ENCODE measurements at regions not wholly inside any gene's neighbourhood (a gene's known extent, or its start where the extent isn't known, plus 50 kb on each side); places are given as distances from the start of the nearest gene placed in this dataset.

GRCh38 chr5:159536646-159537045, 206.4 kb upstream of the IL12B start:
- no peak for DNase-seq (ENCODE audit: low read depth)

- DNase-seq (ENCODE audit: low read depth): no peak
Measured at GRCh38 chr5:159539678-159540077, 209.4 kb upstream of the IL12B start.

GRCh38 chr5:159543326-159543725, 213.0 kb upstream of the IL12B start:
- no peak for DNase-seq (ENCODE audit: low read depth)

- no peak for DNase-seq (ENCODE audit: low read depth)
Measured at GRCh38 chr5:159545156-159545555, 214.9 kb upstream of the IL12B start.

- DNase-seq (ENCODE audit: low read depth): no peak
Measured at GRCh38 chr5:159547466-159548195, 217.3 kb upstream of the IL12B start.

GRCh38 chr5:159548517-159548916, 218.2 kb upstream of the IL12B start:
- DNase-seq (ENCODE audit: low read depth): no peak

GRCh38 chr5:159549046-159549445, 218.8 kb upstream of the IL12B start:
- DNase-seq (ENCODE audit: low read depth): no peak

- no peak for DNase-seq (ENCODE audit: low read depth)
Measured at GRCh38 chr5:159550951-159551350, 220.7 kb upstream of the IL12B start.

- no peak for DNase-seq (ENCODE audit: low read depth)
Measured at GRCh38 chr5:159552751-159553150, 222.5 kb upstream of the IL12B start.

- DNase-seq (ENCODE audit: low read depth): no peak
Measured at GRCh38 chr5:159553792-159554191, 223.5 kb upstream of the IL12B start.

- no peak for DNase-seq (ENCODE audit: low read depth)
Measured at GRCh38 chr5:159555084-159555483, 224.8 kb upstream of the IL12B start.

- DNase-seq (ENCODE audit: low read depth): no peak
Measured at GRCh38 chr5:159559337-159559736, 229.1 kb upstream of the IL12B start.

GRCh38 chr5:159560088-159560487, 229.8 kb upstream of the IL12B start:
- DNase-seq (ENCODE audit: low read depth): no peak

GRCh38 chr5:159564031-159564430, 233.7 kb upstream of the IL12B start:
- DNase-seq (ENCODE audit: low read depth): no peak

- DNase-seq (ENCODE audit: low read depth): no peak
Measured at GRCh38 chr5:159566832-159567231, 236.5 kb upstream of the IL12B start.

GRCh38 chr5:159567461-159567860, 237.2 kb upstream of the IL12B start:
- no peak for DNase-seq (ENCODE audit: low read depth)

- no peak for DNase-seq (ENCODE audit: low read depth)
Measured at GRCh38 chr5:159571501-159572244, 241.4 kb upstream of the IL12B start.

- DNase-seq (ENCODE audit: low read depth): no peak
Measured at GRCh38 chr5:159576902-159577301, 246.6 kb upstream of the IL12B start.

GRCh38 chr5:159581502-159582249, 251.4 kb upstream of the IL12B start:
- DNase-seq (ENCODE audit: low read depth): no peak

- DNase-seq (ENCODE audit: low read depth): no peak
Measured at GRCh38 chr5:159582756-159583541, 252.7 kb upstream of the IL12B start.

GRCh38 chr5:159586921-159587320, 256.6 kb upstream of the IL12B start:
- no peak for DNase-seq (ENCODE audit: low read depth)

GRCh38 chr5:159588941-159589340, 258.7 kb upstream of the IL12B start:
- no peak for DNase-seq (ENCODE audit: low read depth)

Measured in stimulated activated CD8-positive, alpha-beta memory T cell treated with anti-CD3 and anti-CD28 coated beads, Interleukin-15, amount 100 ng/mL, for 1 hour (primary cell).